GM12878 (cell line): ENCODE measurements at regions not wholly inside any gene's neighbourhood (a gene's known extent, or its start where the extent isn't known, plus 50 kb on each side); places are given as distances from the start of the nearest gene placed in this dataset.

ENCODE experiments used
- ATAC-seq: fragments of 200-7000 bp; cut with Tn5 transposase; 3 replicates; pipeline ENCODE4 v1.9.1; 2020; ENCODE audit warnings: mild to moderate bottlenecking, moderate library complexity
- BruUV-seq: library from RNA; stranded (reverse); fragments of 400-500 nt; replicated peaks from 2 replicates; lab custom pipeline; 2021; lab: Mats Ljungman, UMichigan
- CTCF ChIA-PET: fragments of 300-600 bp; sonication (Branson Sonifier 250); formaldehyde crosslinking; extraction: SDS; loops from one replicate; lab custom pipeline; 2021; ENCODE audit warnings: inconsistent platforms; lab: Yijun Ruan, JAX
- POLR2A ChIA-PET: fragments of 350-600 bp; formaldehyde crosslinking; extraction: SDS; loops from one replicate; lab custom pipeline; 2021; ENCODE audit warnings: inconsistent platforms; lab: Charles Lee
- RAD21 ChIA-PET: fragments of 300-600 bp; sonication (Branson Sonifier 250); formaldehyde crosslinking; loops from one replicate; lab custom pipeline; 2023; ENCODE audit warnings: antibody characterized with exemption; ENCODE audit not compliant: unreplicated experiment; lab: Charles Lee
- SMC1A ChIA-PET: fragments of 300-600 bp; sonication (Branson Sonifier 250); formaldehyde crosslinking; loops from one replicate; lab custom pipeline; 2023; ENCODE audit not compliant: unreplicated experiment, uncharacterized antibody; lab: Charles Lee
- DNase-seq: peaks from one replicate; pipeline ENCODE4 v3.0.0-alpha.2; 2011; ENCODE audit warnings: low read depth, low spot score
- FAIRE-seq: peaks from 3 replicates; lab custom pipeline; 2011; peaks lifted over from hg19 to GRCh38; lab: Jason Lieb, UNC
- H2AFZ ChIP-seq: 2 replicates; pipeline ENCODE4 v1.6.0; 2011; ENCODE audit warnings: low read depth, low read length, control low read depth; ENCODE audit not compliant: control insufficient read depth
- H3K27ac ChIP-seq: 2 replicates; pipeline ENCODE4 v1.5.1; 2011; ENCODE audit warnings: control low read depth; ENCODE audit not compliant: control insufficient read depth, insufficient read depth
- H3K27me3 ChIP-seq, 2 experiments: replicated peaks in 1 of 2; 2 replicates each; pipeline versions ENCODE4 v1.6.0 to v1.6.1; 2011; ENCODE audit warnings: low read length in 1 of 2; ENCODE audit not compliant: control insufficient read depth in 2 of 2, insufficient read depth in 2 of 2
- H3K36me3 ChIP-seq, 2 experiments: 2 replicates each; pipeline ENCODE4 v1.5.1; 2011; ENCODE audit warnings: low read length in 1 of 2; ENCODE audit not compliant: control insufficient read depth in 2 of 2, insufficient read depth in 2 of 2
- H3K4me1 ChIP-seq: 2 replicates; pipeline ENCODE4 v1.6.1; 2011; ENCODE audit warnings: mild to moderate bottlenecking, low read length, moderate library complexity, mixed read lengths; ENCODE audit not compliant: control insufficient read depth, insufficient read depth
- H3K4me2 ChIP-seq: 2 replicates; pipeline ENCODE4 v1.6.0; 2011; ENCODE audit warnings: control low read depth; ENCODE audit not compliant: control insufficient read depth, insufficient read depth
- H3K4me3 ChIP-seq: fragments of 200-600 bp; sonication (generic); 2 replicates; pipeline ENCODE4 v1.5.1; 2016
- H3K79me2 ChIP-seq: 2 replicates; pipeline ENCODE4 v1.6.0; 2011; ENCODE audit warnings: low read length; ENCODE audit not compliant: control insufficient read depth, insufficient read depth
- H3K9ac ChIP-seq: 2 replicates; pipeline ENCODE4 v1.8.0; 2011; ENCODE audit warnings: low read length, control low read depth, mixed read lengths; ENCODE audit not compliant: control insufficient read depth, insufficient read depth
- H3K9me3 ChIP-seq: replicated peaks from 3 replicates; pipeline ENCODE4 v1.5.1; 2011; ENCODE audit warnings: mild to moderate bottlenecking, low read length; ENCODE audit not compliant: control insufficient read depth, insufficient read depth
- H4K20me1 ChIP-seq: 2 replicates; pipeline ENCODE4 v1.6.0; 2011; ENCODE audit not compliant: control insufficient read depth, insufficient read depth
- JUNB ChIP-seq: IDR thresholded peaks from 2 replicates; pipeline ENCODE4 v1.6.1; 2016; ENCODE audit warnings: antibody characterized with exemption, mild to moderate bottlenecking
- MLLT1 ChIP-seq: fragments of 450-650 bp; IDR thresholded peaks from 2 replicates; pipeline ENCODE4 v1.6.1; 2016; ENCODE audit warnings: mild to moderate bottlenecking
- MTA2 ChIP-seq: fragments of 450-650 bp; IDR thresholded peaks from 2 replicates; pipeline ENCODE4 v1.6.1; 2016; ENCODE audit warnings: low read depth, mild to moderate bottlenecking, moderate library complexity
- RAD21 ChIP-seq: IDR thresholded peaks from 2 replicates; pipeline ENCODE4 v1.6.1; 2011; ENCODE audit warnings: mild to moderate bottlenecking, low read depth, low read length, moderate library complexity; ENCODE audit not compliant: insufficient read depth
- SIX5 ChIP-seq: IDR thresholded peaks from 2 replicates; pipeline ENCODE4 v1.6.1; 2011; ENCODE audit warnings: mild to moderate bottlenecking, low read depth, low read length, moderate library complexity; ENCODE audit not compliant: severe bottlenecking
- WGBS: methylation state at CpG from one replicate; pipeline ENCODE4 v1.1.6; 2016; ENCODE audit warnings: low lambda C conversion rate; ENCODE audit not compliant: insufficient replicate concordance, insufficient coverage; ENCODE audit errors: missing lambda C conversion rate; 5-methylcytosine and 5-hydroxymethylcytosine counted together
- in situ Hi-C: fragments of 300-500 bp; cut with MboI; formaldehyde crosslinking; loops from 9 replicates; pipeline ENCODE4 v1.14.3; 2018; ENCODE audit warnings: mixed read lengths
- intact Hi-C: fragments of 100-400 bp; cut with micrococcal nuclease; formaldehyde crosslinking; loops from one replicate; pipeline ENCODE4 v1.14.2; 2022; ENCODE audit not compliant: unreplicated experiment

GRCh38 chr6:76840041-76840745 is 623.1 kb downstream of the HTR1B start:
- POLR2A ChIA-PET, result no interaction called here
- no peak for DNase-seq
- Histone ChIP-seq H3K36me3 (no peaks in the 10 kb centered on the region), H3K9ac (no peak overlapping the region), H3K9me3 (no peaks in the 10 kb centered on the region), H3K4me1 (no peaks in the 10 kb centered on the region), H3K4me3 (no peak overlapping the region), H3K27ac (no peak overlapping the region), H2AFZ (no peak overlapping the region), H4K20me1 (no peaks in the 10 kb centered on the region), H3K79me2 (no peaks in the 10 kb centered on the region), H3K4me2 (no peak overlapping the region), H3K27me3 (no peaks in the 10 kb centered on the region)
- in situ Hi-C loops (no loop called here), intact Hi-C loops (no loop called here)
- BruUV-seq, result no TSS peak
- SMC1A ChIA-PET, result interaction anchor here (0.6 to 1.2 kb wide), 3 partner anchors 17 to 152 kb away, joined by 3 read pairs; no protein-coding TSS in a partner anchor
- RAD21 ChIA-PET, result interaction anchor here (1.0 kb wide), 1 partner anchor 22 kb away, joined by 3 read pairs; no protein-coding TSS in a partner anchor
- CTCF ChIA-PET, result interaction anchor here (1.3 kb wide), 1 partner anchor 21 kb away, joined by 3 read pairs; no protein-coding TSS in a partner anchor
- peak; percentile 82 for ATAC-seq
- TF ChIP-seq MLLT1 (no peak), RAD21 (no peak), SIX5 (no peak), MTA2 (peak; percentile 62), JUNB (0 out of 2 replicates have a peak, but pooled peaks have one; percentile 15)
- no peak for FAIRE-seq
- 7% methylated on average over 3 of the region's 3 CpGs for WGBS
